ENCODE measurements at regions not wholly inside any gene's neighbourhood (a gene's known extent, or its start where the extent isn't known, plus 50 kb on each side); places are given as distances from the start of the nearest gene placed in this dataset.

DNA sequence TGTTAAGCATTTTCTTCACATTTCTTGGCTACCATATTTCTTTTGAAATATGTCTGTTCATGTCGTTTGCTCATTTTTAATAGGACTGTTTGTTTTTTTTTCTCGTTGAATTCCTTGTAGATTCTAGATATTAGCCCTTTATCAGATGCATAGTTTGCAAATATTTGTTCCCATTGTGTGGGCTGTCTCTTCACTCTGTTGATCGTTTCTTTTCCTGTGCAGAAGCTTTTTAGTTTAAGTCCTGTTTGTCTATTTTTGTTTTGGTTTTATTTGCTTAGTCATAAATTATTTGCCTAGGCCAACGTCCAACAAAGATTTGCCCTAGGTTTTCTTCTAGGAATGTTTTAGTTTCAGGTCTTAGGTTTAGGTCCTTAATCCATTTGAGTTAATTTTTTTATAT lies 1494.7 kb downstream of the SUCLG1 start:
- no peak for TF ChIP-seq EZH2phosphoT487 (IDR thresholded peaks at IDR 0.05; ENCODE audit: borderline replicate concordance, low read length)
- TF ChIP-seq EZH2 (IDR thresholded peaks at IDR 0.05; ENCODE audit: low read length, unreplicated experiment), result no peak
- TF ChIP-seq, protein P1, sequence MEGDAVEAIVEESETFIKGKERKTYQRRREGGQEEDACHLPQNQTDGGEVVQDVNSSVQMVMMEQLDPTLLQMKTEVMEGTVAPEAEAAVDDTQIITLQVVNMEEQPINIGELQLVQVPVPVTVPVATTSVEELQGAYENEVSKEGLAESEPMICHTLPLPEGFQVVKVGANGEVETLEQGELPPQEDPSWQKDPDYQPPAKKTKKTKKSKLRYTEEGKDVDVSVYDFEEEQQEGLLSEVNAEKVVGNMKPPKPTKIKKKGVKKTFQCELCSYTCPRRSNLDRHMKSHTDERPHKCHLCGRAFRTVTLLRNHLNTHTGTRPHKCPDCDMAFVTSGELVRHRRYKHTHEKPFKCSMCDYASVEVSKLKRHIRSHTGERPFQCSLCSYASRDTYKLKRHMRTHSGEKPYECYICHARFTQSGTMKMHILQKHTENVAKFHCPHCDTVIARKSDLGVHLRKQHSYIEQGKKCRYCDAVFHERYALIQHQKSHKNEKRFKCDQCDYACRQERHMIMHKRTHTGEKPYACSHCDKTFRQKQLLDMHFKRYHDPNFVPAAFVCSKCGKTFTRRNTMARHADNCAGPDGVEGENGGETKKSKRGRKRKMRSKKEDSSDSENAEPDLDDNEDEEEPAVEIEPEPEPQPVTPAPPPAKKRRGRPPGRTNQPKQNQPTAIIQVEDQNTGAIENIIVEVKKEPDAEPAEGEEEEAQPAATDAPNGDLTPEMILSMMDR (conservative IDR thresholded peaks at IDR 0.05; ENCODE audit: low read depth, low read length), result no peak
- BruUV-seq (replicated peaks), result no TSS peak
- DNase-seq, result peak; percentile 55
- no peaks in the 10 kb centered on the region for H4K20me1 ChIP-seq (ENCODE audit: low read length)
- peak; percentile 33; the same call in 1 of the 2 replicates for ATAC-seq
- H3K27ac ChIP-seq (ENCODE audit: low read length), result no peak overlapping the region
- no peak overlapping the region for H3K4me3 ChIP-seq (ENCODE audit: low read length)
- POLR2A ChIA-PET (ENCODE audit: unreplicated experiment), result interaction anchor here (0.6 kb wide), 1 partner anchor 19 kb away, joined by 5 read pairs; no protein-coding TSS in a partner anchor
- H3K4me1 ChIP-seq (ENCODE audit: insufficient read depth, low read length), result no peaks in the 10 kb centered on the region; the same call in 1 of the 2 replicates
- no peaks in the 10 kb centered on the region for H3K9me2 ChIP-seq (replicated peaks; ENCODE audit: low read length)
- CTCF ChIA-PET, result no interaction called here
- H3K9me3 ChIP-seq (ENCODE audit: low read length), result no peaks in the 10 kb centered on the region
- no peaks in the 10 kb centered on the region for H3K79me2 ChIP-seq (ENCODE audit: low read length)
- H3K9ac ChIP-seq (ENCODE audit: low read length), result no peak overlapping the region
- H3F3A ChIP-seq (ENCODE audit: low read length, unreplicated experiment), result no peaks in the 10 kb centered on the region
- H3K27me3 ChIP-seq (ENCODE audit: low read length), result no peaks in the 10 kb centered on the region
- H3K36me3 ChIP-seq (ENCODE audit: low read depth, low read length), result no peaks in the 10 kb centered on the region
- H3K4me2 ChIP-seq (ENCODE audit: low read length), result no peak overlapping the region
- intact Hi-C loops (cut with micrococcal nuclease), result no loop called here
- no peak overlapping the region for H2AFZ ChIP-seq (ENCODE audit: low read length)

DNA sequence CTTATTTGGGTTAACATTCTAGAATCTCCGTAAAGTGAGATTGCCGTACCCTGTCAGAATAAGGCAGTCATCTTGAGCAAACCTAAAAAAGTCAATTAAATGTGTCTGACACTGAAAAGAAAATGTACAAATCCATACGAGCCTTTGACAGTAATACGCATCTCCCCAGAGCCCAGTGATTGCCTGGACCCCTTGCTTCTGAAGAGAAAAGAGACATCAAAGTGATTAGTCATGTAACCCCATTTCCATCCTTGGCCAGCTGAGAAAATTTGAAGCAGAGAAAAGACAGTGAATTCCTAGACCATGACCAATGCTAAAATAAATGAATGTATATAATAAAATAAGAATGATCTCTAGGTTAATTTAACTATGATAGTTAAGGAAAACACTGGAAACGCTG lies 1499.4 kb downstream of the SUCLG1 start:
- TF ChIP-seq EZH2phosphoT487 (IDR thresholded peaks at IDR 0.05; ENCODE audit: borderline replicate concordance, low read length), result no peak
- no peak for TF ChIP-seq EZH2 (IDR thresholded peaks at IDR 0.05; ENCODE audit: low read length, unreplicated experiment)
- TF ChIP-seq, protein P1 (conservative IDR thresholded peaks at IDR 0.05; ENCODE audit: low read depth, low read length), result no peak

DNA sequence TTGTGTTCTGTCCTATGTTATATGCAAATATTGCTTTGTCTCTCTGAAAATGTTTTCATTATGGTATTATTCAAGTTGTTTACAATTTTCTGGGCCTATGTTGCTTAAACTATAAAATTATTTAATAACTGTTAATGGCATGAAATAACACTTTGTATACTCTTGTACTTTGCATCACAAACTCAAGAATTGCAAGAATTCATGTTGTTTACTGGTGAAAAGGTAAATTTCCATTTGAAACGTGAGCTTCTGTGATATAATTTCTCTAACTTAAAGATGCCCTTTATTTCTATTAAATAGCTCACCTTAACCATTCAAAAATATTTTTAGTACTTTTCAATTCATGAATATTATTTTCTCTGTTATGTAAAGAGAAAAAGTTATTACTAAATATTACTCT lies 1504.2 kb downstream of the SUCLG1 start:
- no peaks in the 10 kb centered on the region for H3F3A ChIP-seq (ENCODE audit: low read length, unreplicated experiment)
- no peak overlapping the region for H3K4me3 ChIP-seq (ENCODE audit: low read length)
- ChIA-PET POLR2A (ENCODE audit: unreplicated experiment) (no interaction called here), CTCF (no interaction called here)
- ATAC-seq (no peak), DNase-seq (no peak)
- H2AFZ ChIP-seq (ENCODE audit: low read length), result no peak overlapping the region
- H3K9me2 ChIP-seq (replicated peaks; ENCODE audit: low read length), result no peaks in the 10 kb centered on the region
- H3K4me1 ChIP-seq (ENCODE audit: insufficient read depth, low read length), result no peaks in the 10 kb centered on the region
- no peaks in the 10 kb centered on the region for H3K36me3 ChIP-seq (ENCODE audit: low read depth, low read length)
- no peak overlapping the region for H3K9ac ChIP-seq (ENCODE audit: low read length)
- no peak overlapping the region for H3K4me2 ChIP-seq (ENCODE audit: low read length)
- TF ChIP-seq, protein P1 (conservative IDR thresholded peaks at IDR 0.05; ENCODE audit: low read depth, low read length), result no peak
- no peak for TF ChIP-seq EZH2 (IDR thresholded peaks at IDR 0.05; ENCODE audit: low read length, unreplicated experiment)
- TF ChIP-seq EZH2phosphoT487 (IDR thresholded peaks at IDR 0.05; ENCODE audit: borderline replicate concordance, low read length), result no peak
- no peaks in the 10 kb centered on the region for H4K20me1 ChIP-seq (ENCODE audit: low read length)
- no peaks in the 10 kb centered on the region for H3K9me3 ChIP-seq (ENCODE audit: low read length)
- no peaks in the 10 kb centered on the region for H3K27me3 ChIP-seq (ENCODE audit: low read length)
- H3K27ac ChIP-seq (ENCODE audit: low read length), result no peak overlapping the region
- H3K79me2 ChIP-seq (ENCODE audit: low read length), result no peaks in the 10 kb centered on the region
- intact Hi-C loops (cut with micrococcal nuclease), result no loop called here
- BruUV-seq (replicated peaks), result no TSS peak

More for the DNA sequence above, 1499.4 kb downstream of the SUCLG1 start:
- intact Hi-C loops (cut with micrococcal nuclease), result no loop called here
- H3K9me2 ChIP-seq (replicated peaks; ENCODE audit: low read length), result no peaks in the 10 kb centered on the region
- no peak overlapping the region for H3K27ac ChIP-seq (ENCODE audit: low read length)
- ATAC-seq, result no peak
- H3K4me1 ChIP-seq (ENCODE audit: insufficient read depth, low read length), result no peaks in the 10 kb centered on the region; the same call in 1 of the 2 replicates
- no peaks in the 10 kb centered on the region for H3F3A ChIP-seq (ENCODE audit: low read length, unreplicated experiment)
- no peaks in the 10 kb centered on the region for H3K36me3 ChIP-seq (ENCODE audit: low read depth, low read length)
- no peak overlapping the region for H3K4me3 ChIP-seq (ENCODE audit: low read length)
- no peaks in the 10 kb centered on the region for H4K20me1 ChIP-seq (ENCODE audit: low read length)
- H3K79me2 ChIP-seq (ENCODE audit: low read length), result no peaks in the 10 kb centered on the region
- H3K27me3 ChIP-seq (ENCODE audit: low read length), result no peaks in the 10 kb centered on the region
- CTCF ChIA-PET, result no interaction called here
- H2AFZ ChIP-seq (ENCODE audit: low read length), result no peak overlapping the region
- H3K9me3 ChIP-seq (ENCODE audit: low read length), result no peaks in the 10 kb centered on the region
- BruUV-seq (replicated peaks), result no TSS peak
- POLR2A ChIA-PET (ENCODE audit: unreplicated experiment), result no interaction called here
- no peak overlapping the region for H3K4me2 ChIP-seq (ENCODE audit: low read length)
- no peak overlapping the region for H3K9ac ChIP-seq (ENCODE audit: low read length)
- no peak for DNase-seq
